Hematopoietic multipotent progenitor cell treated with erythropoietin and hydrocortisone succinate and interleukin-3 and kit ligand, for 8 days (in vitro differentiated cells): ENCODE measurements at regions not wholly inside any gene's neighbourhood (a gene's known extent, or its start where the extent isn't known, plus 50 kb on each side); places are given as distances from the start of the nearest gene placed in this dataset.

Experiments used
- DNase-seq: peaks from one replicate; pipeline ENCODE4 v3.0.0-alpha.2; 2015

- DNase-seq, result no peak
These were observed 534.5 kb upstream of the SEMA6D start for GRCh38 chr15:47182818-47183217.

GRCh38 chr15:47184003-47184907 is 533.0 kb upstream of the SEMA6D start:
- no peak for DNase-seq

GRCh38 chr15:47184908-47185801 is 532.1 kb upstream of the SEMA6D start:
- DNase-seq, result no peak

GRCh38 chr15:47186075-47186474 is 531.2 kb upstream of the SEMA6D start:
- DNase-seq, result no peak

- DNase-seq, result no peak
These were observed 528.4 kb upstream of the SEMA6D start for GRCh38 chr15:47188758-47189507.

- DNase-seq, result peak; percentile 17
These were observed 522.6 kb upstream of the SEMA6D start for GRCh38 chr15:47194718-47195117.

GRCh38 chr15:47196048-47196447 is 521.3 kb upstream of the SEMA6D start:
- DNase-seq, result peak; percentile 67

GRCh38 chr15:47203993-47204392 is 513.3 kb upstream of the SEMA6D start:
- DNase-seq, result no peak

- DNase-seq, result no peak
These were observed 510.8 kb upstream of the SEMA6D start for GRCh38 chr15:47206358-47206978.

- DNase-seq, result no peak
These were observed 507.7 kb upstream of the SEMA6D start for GRCh38 chr15:47209591-47209990.

GRCh38 chr15:47212222-47213010 is 504.9 kb upstream of the SEMA6D start:
- no peak for DNase-seq

- DNase-seq, result no peak
These were observed 503.4 kb upstream of the SEMA6D start for GRCh38 chr15:47213883-47214282.

- no peak for DNase-seq
These were observed 499.0 kb upstream of the SEMA6D start for GRCh38 chr15:47218295-47218694.

- DNase-seq, result no peak
These were observed 472.9 kb upstream of the SEMA6D start for GRCh38 chr15:47244361-47244760.

- no peak for DNase-seq
These were observed 471.0 kb upstream of the SEMA6D start for GRCh38 chr15:47246317-47246716.

- DNase-seq, result no peak
These were observed 458.8 kb upstream of the SEMA6D start for GRCh38 chr15:47258521-47258920.

- no peak for DNase-seq
These were observed 451.6 kb upstream of the SEMA6D start for GRCh38 chr15:47265686-47266085.

- DNase-seq, result no peak
These were observed 450.7 kb upstream of the SEMA6D start for GRCh38 chr15:47266566-47266965.

- no peak for DNase-seq
These were observed 443.4 kb upstream of the SEMA6D start for GRCh38 chr15:47273864-47274263.

GRCh38 chr15:47283246-47283645 is 434.1 kb upstream of the SEMA6D start:
- no peak for DNase-seq

GRCh38 chr15:47288794-47289193 is 428.5 kb upstream of the SEMA6D start:
- no peak for DNase-seq

GRCh38 chr15:47289656-47290055 is 427.6 kb upstream of the SEMA6D start:
- DNase-seq, result no peak
